NCI-H1048 (cell line): ENCODE measurements at regions not wholly inside any gene's neighbourhood (a gene's known extent, or its start where the extent isn't known, plus 50 kb on each side); places are given as distances from the start of the nearest gene placed in this dataset.
"Not testable (repeated sequence)": the region's sequence is repeated elsewhere in the genome, so short reads cannot be mapped to it uniquely, and the experiment has no call there.

Experiments used
- DNase-seq: peaks from one replicate; lab custom pipeline; 2025; lab: John Stamatoyannopoulos, UW

DNA sequence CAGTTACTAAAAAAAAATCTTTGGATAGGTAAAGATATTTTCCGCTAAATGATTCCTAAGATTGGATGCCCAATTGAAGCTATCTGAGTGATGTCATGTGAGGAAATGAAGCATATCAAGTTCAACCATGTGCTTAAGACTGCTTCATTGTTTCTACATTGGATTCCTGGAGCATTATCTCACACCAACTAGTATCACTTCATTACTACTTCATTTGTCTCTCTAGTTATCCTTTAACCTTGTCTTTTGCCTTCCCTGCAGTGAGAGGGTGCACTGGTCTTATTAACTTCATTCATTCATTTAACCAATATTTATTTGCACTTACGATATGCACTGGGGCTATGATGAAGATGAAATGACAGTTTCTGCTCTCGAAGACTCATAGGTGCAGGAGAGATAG is 198.1 kb downstream of the SLC38A4 start:
- DNase-seq: no peak

DNA sequence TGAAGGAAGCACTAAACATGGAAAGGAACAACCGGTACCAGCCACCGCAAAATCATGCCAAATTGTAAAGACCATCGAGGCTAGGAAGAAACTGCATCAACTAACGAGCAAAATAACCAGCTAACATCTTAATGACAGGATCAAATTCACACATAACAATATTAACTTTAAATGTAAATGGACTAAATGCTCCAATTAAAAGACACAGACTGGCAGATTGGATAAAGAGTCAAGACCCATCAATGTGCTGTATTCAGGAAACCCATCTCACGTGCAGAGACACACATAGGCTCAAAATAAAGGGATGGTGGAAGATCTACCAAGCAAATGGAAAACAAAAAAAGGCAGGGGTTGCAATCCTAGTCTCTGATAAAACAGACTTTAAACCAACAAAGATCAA is 206.3 kb downstream of the SLC38A4 start:
- not testable (repeated sequence) for DNase-seq

DNA sequence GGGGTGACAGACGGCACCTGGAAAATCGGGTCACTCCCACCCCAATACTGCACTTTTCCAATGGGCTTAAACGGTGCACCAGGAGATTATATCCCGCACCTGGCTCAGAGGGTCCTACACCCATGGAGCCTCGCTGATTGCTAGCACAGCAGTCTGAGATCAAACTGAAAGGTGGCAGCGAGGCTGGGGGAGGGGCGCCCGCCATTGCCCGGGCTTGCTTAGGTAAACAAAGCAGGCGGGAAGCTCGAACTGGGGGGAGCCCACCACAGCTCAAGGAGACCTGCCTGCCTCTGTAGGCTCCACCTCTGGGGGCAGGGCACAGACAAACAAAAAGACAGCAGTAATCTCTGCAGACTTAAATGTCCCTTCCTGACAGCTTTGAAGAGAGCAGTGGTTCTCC is 208.1 kb downstream of the SLC38A4 start:
- DNase-seq: not testable (repeated sequence)

DNA sequence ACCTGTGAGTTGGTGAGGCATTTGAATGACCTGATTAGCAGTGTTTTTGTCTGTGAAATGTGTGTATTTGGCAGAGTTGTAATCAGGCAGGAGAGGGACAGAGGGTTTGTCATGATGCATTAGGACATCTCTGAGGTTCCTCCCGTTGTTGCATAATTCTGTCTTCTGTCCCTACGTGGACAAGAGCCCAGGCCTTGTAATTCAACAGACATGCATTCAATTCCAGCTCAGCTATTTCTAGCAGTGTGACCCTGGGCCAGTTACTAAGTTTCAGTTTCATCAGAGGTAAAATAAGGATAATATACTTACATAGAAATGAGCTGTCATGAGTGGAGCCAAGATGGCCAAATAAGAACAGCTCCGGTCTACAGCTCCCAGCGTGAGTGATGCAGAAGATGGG is 208.6 kb downstream of the SLC38A4 start:
- DNase-seq: no peak

DNA sequence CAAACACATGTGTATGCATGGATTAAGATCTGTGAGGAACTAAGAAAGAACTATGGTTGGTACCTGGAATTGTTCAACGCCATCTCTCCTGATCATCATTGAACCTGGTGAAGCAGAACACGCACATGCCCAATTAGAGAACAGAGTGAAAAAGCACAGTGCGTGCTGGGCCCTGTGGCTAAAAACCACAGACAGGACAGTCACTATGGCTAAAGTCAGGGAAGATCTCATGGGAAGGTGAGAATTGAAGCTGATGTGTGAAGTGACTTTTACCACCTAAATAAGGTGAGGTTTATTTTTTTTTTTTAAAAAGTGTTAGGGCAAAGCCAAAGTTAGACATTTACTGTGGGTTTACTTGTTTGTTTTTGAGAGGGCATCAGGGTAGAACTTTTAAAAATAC is 215.0 kb downstream of the SLC38A4 start:
- DNase-seq: no peak

DNA sequence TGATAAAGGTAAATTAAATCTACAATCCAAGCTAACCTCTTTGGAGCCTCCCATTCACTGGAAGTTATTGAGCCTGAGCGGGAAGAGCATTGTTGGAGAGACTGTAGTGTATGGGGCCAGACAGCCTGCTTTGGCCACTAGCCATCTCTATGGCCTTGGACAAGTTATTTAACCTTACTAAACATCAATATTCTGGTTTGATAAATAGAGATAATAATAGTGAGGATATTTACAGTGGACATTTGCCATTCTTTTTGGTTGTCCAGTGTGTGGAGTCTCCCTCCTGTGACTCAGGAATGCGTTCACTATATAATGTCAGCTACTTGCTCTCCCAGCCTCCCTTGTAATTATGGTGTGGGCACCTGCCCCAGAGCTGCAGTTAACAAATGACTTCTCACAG is 216.1 kb downstream of the SLC38A4 start:
- no peak for DNase-seq

DNA sequence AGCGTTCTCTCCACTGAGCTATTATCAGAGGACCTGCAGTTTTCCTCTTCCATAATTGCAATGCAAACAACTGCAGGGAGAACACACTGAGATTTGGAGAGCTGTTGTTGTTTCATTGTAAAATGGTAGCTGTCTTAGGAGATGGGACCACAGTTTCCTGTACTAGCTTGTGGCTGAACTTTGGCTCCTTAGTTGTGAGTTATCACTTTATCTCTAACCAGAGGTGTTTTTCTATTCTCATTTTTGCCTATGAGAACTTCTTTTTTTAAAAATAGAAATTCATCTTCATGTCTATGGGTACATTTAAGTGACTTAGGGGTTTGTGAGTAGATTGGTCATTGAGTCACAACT is 216.5 kb downstream of the SLC38A4 start:
- no peak for DNase-seq

DNA sequence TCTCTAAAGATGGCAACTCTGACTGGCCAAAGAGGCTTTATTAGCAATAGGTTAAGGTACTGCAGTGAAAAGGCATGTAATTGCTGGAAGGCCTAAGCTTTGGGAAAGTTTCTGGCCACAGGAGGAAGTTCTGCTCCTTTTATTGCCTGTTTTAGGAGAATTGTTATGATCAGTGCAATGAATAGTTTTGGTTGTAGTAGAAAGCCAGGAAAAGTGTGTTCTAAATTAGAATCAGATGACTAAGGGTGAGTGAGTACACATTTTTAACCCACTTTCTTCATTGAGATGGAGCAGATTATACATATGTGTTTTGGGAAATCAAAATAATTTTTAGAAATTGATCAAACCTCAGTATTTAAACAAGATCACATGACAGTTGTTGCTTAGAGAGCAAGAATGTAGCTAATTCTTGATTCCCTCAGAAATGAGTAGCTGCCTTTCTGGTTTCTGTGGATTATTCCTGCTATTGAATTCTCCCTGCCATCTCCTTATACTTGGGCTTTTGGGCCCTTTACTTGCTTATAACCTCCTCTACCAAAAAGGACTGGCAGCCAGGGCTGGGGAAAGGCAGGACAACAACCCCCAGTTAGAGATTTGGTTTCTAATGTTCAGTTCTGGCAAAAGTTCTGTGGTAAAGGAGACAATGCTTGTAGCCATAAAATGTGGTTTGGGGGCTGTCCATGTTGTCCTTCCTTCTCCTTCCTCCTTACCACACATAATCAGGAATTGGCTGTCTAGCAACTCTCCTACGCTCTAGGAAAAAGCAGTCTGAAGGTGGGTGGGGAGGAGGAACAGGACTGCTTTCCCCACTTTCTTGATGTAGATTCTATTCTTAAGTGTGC is 217.1 kb downstream of the SLC38A4 start:
- DNase-seq: no peak

DNA sequence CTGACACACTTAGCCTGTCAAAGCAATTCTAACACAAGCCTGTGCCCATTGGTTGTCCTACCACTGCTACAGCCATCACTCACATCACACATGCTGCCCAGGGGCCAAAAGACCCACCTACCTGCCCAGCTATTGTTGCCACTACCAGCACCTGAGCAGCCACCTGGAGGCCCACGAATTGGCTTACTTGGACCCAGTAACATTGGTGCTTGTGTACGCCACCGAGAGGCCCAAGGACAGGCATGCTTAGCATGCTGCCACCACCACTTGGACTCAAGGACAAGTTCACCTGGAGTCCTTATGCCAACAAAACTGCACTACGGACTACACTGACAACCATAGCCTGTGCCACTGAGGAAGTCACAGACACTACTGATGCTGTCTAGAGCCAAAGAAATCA is 221.1 kb downstream of the SLC38A4 start:
- no peak for DNase-seq

DNA sequence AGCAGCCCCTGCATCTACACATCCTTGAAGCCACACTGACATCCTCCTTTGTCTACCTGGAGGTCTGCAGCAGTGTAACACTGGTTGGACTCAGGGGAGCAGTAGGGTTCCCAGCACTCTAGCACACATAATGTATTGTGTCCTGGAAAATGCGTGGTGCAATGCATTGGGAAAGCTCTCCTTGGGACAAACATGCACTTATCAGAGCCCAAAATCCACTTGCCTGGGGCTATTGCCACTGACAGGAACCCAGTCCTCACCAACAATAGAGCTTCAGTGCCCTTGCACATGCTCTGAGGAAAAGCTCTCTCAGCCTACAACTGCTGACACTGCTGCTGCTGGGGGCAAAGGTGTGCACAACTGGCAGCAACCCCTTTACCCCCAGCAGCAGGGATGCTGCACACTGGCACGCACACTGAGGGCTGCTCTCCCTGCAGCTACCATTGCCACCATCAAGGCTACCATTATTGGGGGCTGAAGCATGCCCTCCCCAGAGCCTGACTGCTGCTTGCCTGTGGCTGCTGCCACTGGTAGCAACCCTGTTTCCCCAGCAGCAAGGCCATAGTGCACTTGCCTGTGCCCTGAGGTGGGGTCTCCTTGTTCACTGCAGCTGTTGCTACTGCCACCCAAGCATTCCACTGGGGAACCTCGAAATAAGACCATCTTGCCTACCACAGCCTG is 221.9 kb downstream of the SLC38A4 start:
- no peak for DNase-seq

DNA sequence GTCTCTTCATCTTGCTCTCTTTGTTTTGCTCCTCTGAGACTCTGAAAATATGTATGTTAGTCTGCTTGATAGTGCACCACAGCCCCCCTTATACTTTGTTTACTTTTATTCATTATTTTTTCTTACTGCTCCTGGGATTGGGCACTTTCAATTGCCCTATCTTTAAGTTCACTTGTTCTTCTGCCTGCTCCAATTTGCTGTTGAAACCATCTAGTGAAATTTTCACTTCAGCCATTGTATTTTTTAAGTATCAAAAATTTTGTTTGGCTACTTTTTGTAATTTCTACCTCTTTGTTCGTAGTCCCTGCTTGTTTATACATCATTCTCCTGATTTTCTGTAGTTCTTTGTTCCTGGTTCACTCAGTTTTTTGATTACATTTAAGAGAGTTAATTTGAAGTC is 223.3 kb downstream of the SLC38A4 start:
- DNase-seq: no peak

DNA sequence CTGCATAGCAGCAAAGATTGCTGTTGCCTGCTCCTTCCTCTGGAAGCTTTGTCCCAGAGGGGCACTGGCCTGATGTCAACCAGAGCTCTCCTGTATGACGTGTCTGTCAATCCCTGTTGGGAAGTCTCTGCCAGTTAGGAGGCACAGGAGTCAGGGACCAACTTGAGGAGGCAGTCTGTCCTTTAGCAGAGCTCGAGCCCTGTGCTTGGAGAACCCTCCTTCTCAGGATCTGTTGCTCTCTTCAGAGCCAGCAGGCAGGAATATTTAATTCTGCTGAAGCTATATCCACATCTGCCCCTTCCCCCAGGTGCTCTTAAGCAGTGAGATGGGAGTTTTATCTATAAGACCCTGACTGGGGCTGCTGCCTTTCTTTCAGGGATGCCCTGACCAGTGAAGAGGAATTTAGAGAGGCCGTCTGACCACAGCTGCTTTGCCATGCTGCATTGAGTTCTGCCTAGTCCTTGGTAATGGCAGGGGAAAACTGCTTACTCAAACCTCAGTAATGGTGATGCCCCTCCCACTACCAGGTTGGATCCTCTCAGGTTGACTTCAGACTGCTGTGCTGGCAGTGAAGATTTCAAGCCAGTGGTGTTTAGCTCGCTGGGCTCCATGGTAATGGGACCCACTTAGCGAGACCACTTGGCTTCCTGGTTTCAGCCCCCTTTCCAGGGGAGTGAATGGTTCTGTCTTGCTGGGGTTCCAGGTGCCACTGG is 218.6 kb upstream of the SLC38A2 start:
- no peak for DNase-seq

DNA sequence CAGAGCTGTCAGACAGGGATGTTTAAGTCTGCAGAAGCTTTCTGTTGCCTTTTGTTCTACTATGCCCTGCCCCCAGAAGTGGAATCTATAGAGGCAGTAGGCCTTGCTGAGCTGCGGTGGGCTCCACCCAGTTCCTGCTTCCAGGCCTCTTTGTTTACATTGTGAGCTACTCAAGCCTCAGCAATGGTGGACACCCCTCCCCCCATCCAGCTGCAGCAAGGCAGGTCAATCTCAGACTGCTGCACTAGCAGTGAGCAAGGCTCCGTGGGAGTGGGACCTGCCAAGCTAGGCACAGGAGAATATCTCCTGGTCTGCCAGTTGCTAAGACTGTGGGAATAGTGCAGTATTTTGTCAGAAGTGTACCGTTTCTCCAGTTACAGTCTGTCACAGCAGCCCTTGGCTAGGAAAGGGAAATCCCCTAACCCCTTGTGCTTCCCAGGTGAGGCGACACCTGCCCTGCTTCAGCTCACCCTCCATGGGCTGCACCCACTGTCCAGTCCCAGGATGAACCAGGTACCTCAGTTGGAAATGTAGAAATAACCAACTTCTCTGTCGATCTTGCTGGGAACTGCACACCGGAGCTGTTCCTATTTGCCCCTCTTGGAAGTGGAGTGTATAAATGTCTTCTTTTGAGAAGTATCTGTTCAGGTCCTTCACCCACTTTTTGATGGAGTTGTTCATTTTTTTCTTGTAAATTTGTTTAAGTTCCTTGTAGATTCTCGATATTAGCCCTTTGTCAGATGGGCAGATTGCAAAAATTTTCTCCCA is 213.5 kb upstream of the SLC38A2 start:
- no peak for DNase-seq

DNA sequence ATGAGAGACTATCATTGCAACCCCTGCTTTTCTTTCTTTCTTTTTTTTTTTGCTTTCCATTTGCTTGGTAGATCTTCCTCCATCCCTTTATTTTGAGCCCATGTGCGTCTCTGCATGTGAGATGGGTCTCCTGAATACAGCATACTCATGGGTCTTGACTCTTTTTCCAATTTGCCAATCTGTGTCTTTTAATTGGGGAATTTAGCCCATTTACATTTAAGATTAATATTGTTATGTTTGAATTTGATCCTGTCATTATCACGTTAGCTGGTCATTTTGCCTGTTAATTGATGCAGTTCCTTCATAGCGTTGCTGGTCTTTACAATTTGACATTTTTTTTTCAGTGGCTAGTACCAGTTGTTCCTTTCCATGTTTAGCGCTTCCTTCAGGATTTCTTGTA is 211.5 kb upstream of the SLC38A2 start:
- not testable (repeated sequence) for DNase-seq

DNA sequence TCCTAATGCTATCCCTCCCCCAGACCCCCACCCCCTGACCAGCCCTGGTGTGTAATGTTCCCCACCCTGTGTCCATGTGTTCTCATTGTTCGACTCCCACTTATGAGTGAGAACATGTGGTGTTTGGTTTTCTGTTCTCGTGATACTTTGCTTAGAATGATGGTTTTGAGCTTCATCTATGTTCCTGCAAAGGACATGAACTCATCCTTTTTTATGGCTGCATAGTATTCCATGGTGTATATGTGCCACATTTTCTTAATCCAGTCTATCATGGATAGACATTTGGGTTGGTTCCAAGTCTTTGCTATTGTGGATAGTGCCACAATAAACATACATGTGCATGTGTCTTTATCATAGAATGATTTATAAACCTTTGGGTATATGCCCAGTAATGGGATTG is 209.4 kb upstream of the SLC38A2 start:
- DNase-seq: not testable (repeated sequence)

DNA sequence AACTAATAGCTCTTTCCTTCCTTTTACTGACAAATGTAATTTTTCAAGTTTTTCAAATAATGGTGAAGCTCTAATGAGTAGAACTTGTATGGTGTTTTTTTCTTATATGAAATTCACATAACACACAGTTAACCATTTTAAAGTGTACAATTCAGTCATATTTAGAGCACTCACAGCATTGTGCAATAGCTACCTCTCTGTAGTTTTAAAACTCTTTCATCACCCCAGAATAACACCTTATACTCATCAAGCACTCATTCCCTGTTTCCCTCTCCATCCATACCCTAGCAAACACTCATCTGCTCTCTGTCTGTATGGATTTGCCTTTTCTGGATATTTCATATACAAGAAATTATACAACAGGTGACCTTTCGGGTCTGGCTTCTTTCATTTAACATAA is 207.9 kb upstream of the SLC38A2 start:
- no peak for DNase-seq

DNA sequence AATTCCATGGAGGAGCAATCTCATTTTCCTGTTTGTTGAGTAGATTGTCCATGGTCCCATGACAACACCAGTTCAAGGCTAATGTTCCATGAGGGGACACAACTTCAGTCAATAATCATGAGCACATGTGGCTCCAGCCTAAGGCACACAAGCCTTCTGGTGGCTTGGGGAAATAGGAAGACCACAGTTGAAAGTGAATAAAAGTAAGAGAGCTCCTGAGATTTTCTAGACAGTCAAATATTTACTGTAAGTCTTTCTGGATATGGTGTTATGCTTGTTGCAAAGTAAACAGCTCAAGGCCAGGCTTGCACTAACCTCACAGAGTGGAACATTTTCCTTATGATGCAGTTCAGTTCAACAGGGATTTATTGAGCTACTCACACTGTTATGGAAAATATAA is 206.9 kb upstream of the SLC38A2 start:
- no peak for DNase-seq

DNA sequence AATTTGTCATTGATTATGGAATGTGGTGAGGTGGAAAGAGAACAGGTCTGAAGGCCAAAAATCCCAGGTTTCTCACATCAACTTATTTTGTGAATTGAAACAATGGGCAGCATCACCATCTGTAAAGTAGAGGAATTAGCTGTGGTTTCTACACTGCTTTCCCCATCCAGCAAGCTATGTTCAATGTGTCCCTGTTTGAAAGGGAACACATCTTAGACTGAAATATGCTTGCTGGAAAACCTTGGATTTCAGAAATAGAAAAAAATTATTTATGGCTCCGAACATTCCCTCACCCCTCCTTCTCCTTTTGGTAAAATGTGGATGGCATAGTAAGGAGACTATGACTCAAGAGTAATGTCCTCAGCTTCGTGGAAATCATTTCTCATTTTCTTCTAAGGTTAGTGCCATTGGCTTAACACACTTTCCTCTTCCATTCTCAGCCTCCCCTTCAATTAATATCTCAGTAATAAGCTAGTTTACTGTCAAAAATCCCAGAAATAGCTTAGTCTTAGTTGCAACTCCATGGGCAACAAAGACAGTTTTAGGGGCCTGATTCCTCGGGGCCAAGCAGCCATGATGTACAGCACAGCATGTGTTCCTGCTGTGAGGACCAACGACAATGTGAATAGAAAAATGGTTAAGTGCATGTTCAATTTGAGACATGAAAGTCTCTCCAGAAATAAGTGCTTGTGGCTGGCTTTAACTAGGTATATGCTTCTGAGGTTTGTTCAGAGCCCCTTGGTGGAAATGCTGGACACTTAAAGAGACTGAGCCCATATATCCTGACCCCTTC is 205.8 kb upstream of the SLC38A2 start:
- no peak for DNase-seq

DNA sequence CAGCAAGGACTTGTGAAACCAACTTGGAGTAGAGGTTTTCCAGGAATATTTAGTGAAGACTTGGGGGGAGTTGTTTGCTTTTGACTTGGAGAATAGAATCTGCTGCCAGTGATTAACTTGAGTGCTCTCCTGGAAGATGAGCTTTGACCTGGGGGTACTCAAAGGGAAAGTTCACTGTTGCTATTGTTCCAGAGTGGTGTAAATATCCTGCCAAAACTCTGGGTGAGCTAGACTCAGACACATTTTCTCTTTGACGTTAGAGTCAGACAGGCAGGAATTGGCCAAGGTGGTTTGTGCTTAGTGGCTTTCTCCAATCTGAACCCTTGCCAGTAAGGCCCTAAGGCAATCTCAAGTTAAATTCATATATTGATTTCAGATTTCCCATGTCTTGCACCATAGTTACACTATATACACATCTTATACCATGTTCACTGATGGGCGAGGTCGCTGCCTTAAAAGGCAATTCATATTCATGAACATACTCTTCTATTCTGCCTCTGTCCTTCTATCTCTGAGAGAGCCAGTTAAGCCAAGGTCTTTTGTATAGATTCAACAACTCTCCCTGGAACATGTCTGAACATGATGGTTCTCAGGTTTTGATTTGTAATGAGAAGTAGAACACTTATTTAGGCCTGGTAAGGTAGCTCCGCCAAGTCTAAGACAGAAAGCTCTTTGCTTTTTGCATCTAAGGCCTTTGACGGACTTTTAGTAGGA is 204.6 kb upstream of the SLC38A2 start:
- no peak for DNase-seq

DNA sequence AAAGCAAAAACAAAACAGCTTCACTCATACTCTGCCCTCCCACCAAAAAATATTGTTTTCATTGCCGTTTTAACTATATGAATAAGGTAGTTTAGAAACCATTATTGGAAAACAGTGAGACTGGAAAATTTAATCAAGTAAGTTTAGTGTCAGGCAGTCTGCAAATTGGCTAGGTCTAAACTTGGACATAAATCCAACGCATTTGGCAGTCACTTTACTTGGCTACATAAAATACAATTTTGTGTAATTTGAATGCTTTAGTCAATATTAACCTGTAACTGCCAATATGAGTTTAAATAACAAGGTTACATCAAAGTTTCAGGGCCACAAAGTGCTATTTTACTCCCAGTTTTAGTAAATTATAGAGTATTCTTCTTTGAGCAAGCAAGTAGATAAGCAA is 202.3 kb upstream of the SLC38A2 start:
- DNase-seq: no peak

DNA sequence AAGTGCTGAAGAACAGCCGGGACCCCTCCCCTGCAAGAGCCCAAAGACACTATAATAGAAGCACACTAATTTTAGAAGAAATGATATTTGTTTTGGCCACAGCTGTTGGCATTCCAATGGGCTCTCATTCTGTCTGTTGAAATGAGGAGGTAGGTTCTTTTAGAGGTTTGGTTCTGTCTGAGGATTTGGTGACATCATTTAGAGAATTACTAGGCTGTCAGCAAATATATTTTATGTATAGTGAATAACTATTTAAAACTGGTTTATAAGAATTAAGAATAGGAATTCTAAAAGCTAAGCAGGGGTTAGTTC is 200.7 kb upstream of the SLC38A2 start:
- no peak for DNase-seq
